Upper lobe of left lung (tissue), 4 donors: ENCODE measurements at regions not wholly inside any gene's neighbourhood (a gene's known extent, or its start where the extent isn't known, plus 50 kb on each side); places are given as distances from the start of the nearest gene placed in this dataset.

Experiments used
- POLR2A ChIP-seq, 4 donors: fragments of 450-650 bp; IDR thresholded peaks; one replicate each; pipeline ENCODE4 v1.5.1; 2016 to 2017; ENCODE audit warnings: antibody characterized with exemption in 4 of 4, mild to moderate bottlenecking in 2 of 4
- TF ChIP-seq, protein P1 (sequence below), 6 experiments: fragments of 450-650 bp in 4 of 6; fragments of 200-600 bp in 2 of 6; sonication (generic) in 2 of 6; IDR thresholded peaks; one replicate each; pipeline ENCODE4 v1.5.1; 2016 to 2019; ENCODE audit warnings: antibody characterized with exemption in 6 of 6

DNA sequence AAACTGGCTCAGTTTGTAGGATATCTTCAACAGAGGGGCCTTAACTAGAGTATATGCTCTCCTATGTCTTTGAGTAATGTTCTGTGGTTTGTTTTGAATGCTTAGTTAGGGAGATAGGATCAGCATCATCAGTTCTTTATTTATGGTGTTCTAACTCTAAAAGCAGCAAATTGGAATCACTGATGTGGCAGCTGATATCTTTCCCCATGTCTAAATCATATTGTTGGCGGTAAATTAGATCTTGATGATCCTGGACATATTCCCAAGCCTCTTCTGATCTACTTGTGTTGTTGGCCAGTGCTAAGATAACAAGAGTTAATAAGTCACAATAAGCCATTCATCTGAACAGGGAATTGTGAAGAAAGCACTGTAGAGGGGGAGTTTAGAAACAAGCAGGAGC, 332.4 kb upstream of the DAB2 start:
- TF ChIP-seq, protein P1, sequence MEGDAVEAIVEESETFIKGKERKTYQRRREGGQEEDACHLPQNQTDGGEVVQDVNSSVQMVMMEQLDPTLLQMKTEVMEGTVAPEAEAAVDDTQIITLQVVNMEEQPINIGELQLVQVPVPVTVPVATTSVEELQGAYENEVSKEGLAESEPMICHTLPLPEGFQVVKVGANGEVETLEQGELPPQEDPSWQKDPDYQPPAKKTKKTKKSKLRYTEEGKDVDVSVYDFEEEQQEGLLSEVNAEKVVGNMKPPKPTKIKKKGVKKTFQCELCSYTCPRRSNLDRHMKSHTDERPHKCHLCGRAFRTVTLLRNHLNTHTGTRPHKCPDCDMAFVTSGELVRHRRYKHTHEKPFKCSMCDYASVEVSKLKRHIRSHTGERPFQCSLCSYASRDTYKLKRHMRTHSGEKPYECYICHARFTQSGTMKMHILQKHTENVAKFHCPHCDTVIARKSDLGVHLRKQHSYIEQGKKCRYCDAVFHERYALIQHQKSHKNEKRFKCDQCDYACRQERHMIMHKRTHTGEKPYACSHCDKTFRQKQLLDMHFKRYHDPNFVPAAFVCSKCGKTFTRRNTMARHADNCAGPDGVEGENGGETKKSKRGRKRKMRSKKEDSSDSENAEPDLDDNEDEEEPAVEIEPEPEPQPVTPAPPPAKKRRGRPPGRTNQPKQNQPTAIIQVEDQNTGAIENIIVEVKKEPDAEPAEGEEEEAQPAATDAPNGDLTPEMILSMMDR (IDR thresholded peaks at IDR 0.05): no peak
- TF ChIP-seq POLR2A (IDR thresholded peaks at IDR 0.05): no peak
